ENCODE measurements at regions not wholly inside any gene's neighbourhood (a gene's known extent, or its start where the extent isn't known, plus 50 kb on each side); places are given as distances from the start of the nearest gene placed in this dataset.

DNA sequence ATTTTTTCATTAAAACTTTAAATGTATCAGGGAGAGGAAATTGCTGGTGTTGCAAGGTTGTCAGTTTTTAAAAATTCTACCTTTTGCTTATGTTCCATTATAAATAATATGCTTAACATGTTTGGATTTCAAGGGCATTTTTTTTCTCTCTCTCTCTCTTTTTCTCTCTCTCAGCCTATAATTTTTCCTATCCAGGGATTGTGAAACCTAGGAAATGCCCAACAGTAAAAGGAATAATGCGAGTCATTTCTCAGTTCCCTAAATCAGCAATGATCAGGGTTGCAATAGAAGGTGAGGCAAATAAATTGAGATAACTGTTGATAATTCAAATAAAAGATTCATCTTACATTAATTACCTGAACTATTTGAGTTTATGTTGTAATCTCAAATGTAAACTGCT, 53.2 kb upstream of the IFNGR1 start:
- TF ChIP-seq POLR2AphosphoS5 (IDR thresholded peaks at IDR 0.05) (no peak), EP300 (IDR thresholded peaks at IDR 0.05) (no peak)
- TF ChIP-seq, protein P1, sequence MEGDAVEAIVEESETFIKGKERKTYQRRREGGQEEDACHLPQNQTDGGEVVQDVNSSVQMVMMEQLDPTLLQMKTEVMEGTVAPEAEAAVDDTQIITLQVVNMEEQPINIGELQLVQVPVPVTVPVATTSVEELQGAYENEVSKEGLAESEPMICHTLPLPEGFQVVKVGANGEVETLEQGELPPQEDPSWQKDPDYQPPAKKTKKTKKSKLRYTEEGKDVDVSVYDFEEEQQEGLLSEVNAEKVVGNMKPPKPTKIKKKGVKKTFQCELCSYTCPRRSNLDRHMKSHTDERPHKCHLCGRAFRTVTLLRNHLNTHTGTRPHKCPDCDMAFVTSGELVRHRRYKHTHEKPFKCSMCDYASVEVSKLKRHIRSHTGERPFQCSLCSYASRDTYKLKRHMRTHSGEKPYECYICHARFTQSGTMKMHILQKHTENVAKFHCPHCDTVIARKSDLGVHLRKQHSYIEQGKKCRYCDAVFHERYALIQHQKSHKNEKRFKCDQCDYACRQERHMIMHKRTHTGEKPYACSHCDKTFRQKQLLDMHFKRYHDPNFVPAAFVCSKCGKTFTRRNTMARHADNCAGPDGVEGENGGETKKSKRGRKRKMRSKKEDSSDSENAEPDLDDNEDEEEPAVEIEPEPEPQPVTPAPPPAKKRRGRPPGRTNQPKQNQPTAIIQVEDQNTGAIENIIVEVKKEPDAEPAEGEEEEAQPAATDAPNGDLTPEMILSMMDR (IDR thresholded peaks at IDR 0.05) = no peak
